B cell (primary cell): ENCODE measurements at regions not wholly inside any gene's neighbourhood (a gene's known extent, or its start where the extent isn't known, plus 50 kb on each side); places are given as distances from the start of the nearest gene placed in this dataset.

Experiments used
- ATAC-seq: fragments of 200-7000 bp; cut with Tn5 transposase; one replicate; pipeline ENCODE4 v1.10.0; 2021; ENCODE audit warnings: low read depth, mild to moderate bottlenecking, moderate number of reproducible peaks, moderate library complexity
- CTCF ChIA-PET: fragments of 350-600 bp; sonication (Branson Sonifier 250); formaldehyde crosslinking; loops from one replicate; lab custom pipeline; 2021; ENCODE audit warnings: antibody characterized with exemption, inconsistent platforms; lab: Charles Lee
- POLR2A ChIA-PET: fragments of 350-600 bp; sonication (Branson Sonifier 250); formaldehyde crosslinking; loops from one replicate; lab custom pipeline; 2021; ENCODE audit warnings: antibody characterized with exemption; lab: Charles Lee
- DNase-seq: peaks from one replicate; pipeline ENCODE4 v3.0.0; 2013
- H2AFZ ChIP-seq: 2 replicates; pipeline ENCODE4 v1.6.1; 2012; ENCODE audit warnings: mild to moderate bottlenecking, low read depth, low read length; ENCODE audit not compliant: insufficient read depth, poor library complexity, severe bottlenecking
- H3K27ac ChIP-seq, 2 donors: 1 replicate in 1 of 2; 2 replicates in 1 of 2; pipeline ENCODE4 v1.5.1; 2012 to 2013; ENCODE audit warnings: low read length in 2 of 2, mild to moderate bottlenecking in 2 of 2, moderate library complexity in 1 of 2
- H3K27me3 ChIP-seq, 4 experiments: fragments of 200-600 bp in 1 of 4; sonication (generic) in 1 of 4; replicated peaks in 1 of 4; 1 replicate in 2 of 4; 2 replicates in 2 of 4; pipeline versions ENCODE4 v1.6.1 to v1.7.0; 2013 to 2016; ENCODE audit warnings: low read length in 3 of 4, mild to moderate bottlenecking in 2 of 4, mixed read lengths in 1 of 4, moderate library complexity in 1 of 4; ENCODE audit not compliant: insufficient read depth in 4 of 4, control insufficient read depth in 3 of 4; ENCODE audit errors: control extremely low read depth in 1 of 4
- H3K36me3 ChIP-seq, 2 experiments: replicated peaks in 1 of 2; 1 replicate in 1 of 2; 2 replicates in 1 of 2; pipeline versions ENCODE4 v1.6.1 to v1.7.1; 2013; ENCODE audit warnings: low read length in 1 of 2; ENCODE audit not compliant: insufficient read depth in 2 of 2, control insufficient read depth in 1 of 2; ENCODE audit errors: control extremely low read depth in 1 of 2, extremely low read depth in 1 of 2
- H3K4me1 ChIP-seq, 2 donors: fragments of 200-600 bp in 1 of 2; sonication (generic) in 1 of 2; 1 replicate in 1 of 2; 2 replicates in 1 of 2; pipeline versions ENCODE4 v1.5.1 to v1.6.1; 2013 to 2017; ENCODE audit warnings: low read length in 2 of 2; ENCODE audit not compliant: control insufficient read depth in 2 of 2, insufficient read depth in 2 of 2
- H3K4me2 ChIP-seq: replicated peaks from 2 replicates; pipeline ENCODE3; 2012; ENCODE audit warnings: mild to moderate bottlenecking, low read depth, low read length; ENCODE audit not compliant: poor library complexity, severe bottlenecking
- H3K4me3 ChIP-seq, 5 experiments: fragments of 200-600 bp in 1 of 5; sonication (generic) in 1 of 5; 1 replicate in 3 of 5; 2 replicates in 2 of 5; pipeline versions ENCODE4 v1.5.1 to v1.7.0; 2011 to 2016; ENCODE audit warnings: low read length in 4 of 5, mild to moderate bottlenecking in 4 of 5, low read depth in 2 of 5, control low read depth in 1 of 5, moderate library complexity in 1 of 5; ENCODE audit not compliant: insufficient read depth in 1 of 5; ENCODE audit errors: control extremely low read depth in 1 of 5, extremely low read depth in 1 of 5
- H3K79me2 ChIP-seq: fragments of 200-600 bp; sonication (generic); one replicate; pipeline ENCODE4 v1.6.0; 2016; ENCODE audit warnings: low read length; ENCODE audit not compliant: control insufficient read depth, insufficient read depth
- H3K9ac ChIP-seq: fragments of 200-600 bp; sonication (generic); 2 replicates; pipeline ENCODE4 v1.6.1; 2017; ENCODE audit warnings: mild to moderate bottlenecking, low read length, moderate library complexity
- H3K9me3 ChIP-seq, 3 donors: one replicate each; pipeline versions ENCODE4 v1.6.1 to v1.7.1; 2013; ENCODE audit warnings: low read length in 2 of 3; ENCODE audit not compliant: control insufficient read depth in 2 of 3, insufficient read depth in 1 of 3; ENCODE audit errors: control extremely low read depth in 1 of 3
- H4K20me1 ChIP-seq: 2 replicates; pipeline ENCODE4 v1.6.0; 2012; ENCODE audit warnings: mild to moderate bottlenecking, low read length; ENCODE audit not compliant: insufficient read depth, control insufficient read depth, poor library complexity, severe bottlenecking
- H3K27ac Mint-ChIP-seq: one replicate; pipeline ENCODE4 v1.8.0; 2021; ENCODE audit warnings: mixed read lengths
- H3K27me3 Mint-ChIP-seq: one replicate; pipeline ENCODE4 v1.8.0; 2021; ENCODE audit warnings: mixed read lengths
- H3K4me1 Mint-ChIP-seq: one replicate; pipeline ENCODE4 v1.8.0; 2021; ENCODE audit warnings: mixed read lengths
- H3K4me3 Mint-ChIP-seq: one replicate; pipeline ENCODE4 v1.8.0; 2021; ENCODE audit warnings: mixed read lengths
- H3K9me3 Mint-ChIP-seq: one replicate; pipeline ENCODE4 v1.8.0; 2022; ENCODE audit warnings: mixed read lengths; ENCODE audit not compliant: insufficient read depth
- CTCF ChIP-seq: fragments of 200-600 bp; IDR thresholded peaks from one replicate; pipeline ENCODE4 v1.8.0; 2022; ENCODE audit warnings: antibody characterized with exemption, mild to moderate bottlenecking
- EZH2 ChIP-seq: IDR thresholded peaks from 2 replicates; pipeline ENCODE4 v1.6.1; 2012; ENCODE audit warnings: borderline replicate concordance, low read depth, mild to moderate bottlenecking, moderate library complexity, low read length; ENCODE audit not compliant: insufficient read depth, poor library complexity, severe bottlenecking
- WGBS: methylation state at CpG from one replicate; pipeline ENCODE4 v1.1.5; 2013; ENCODE audit warnings: missing lambda C conversion rate; ENCODE audit not compliant: insufficient coverage; 5-methylcytosine and 5-hydroxymethylcytosine counted together
- intact Hi-C: fragments of 100-400 bp; cut with micrococcal nuclease; formaldehyde crosslinking; loops from one replicate; pipeline ENCODE4 v1.10.0; 2022

GRCh38 chr6:156279261-156279969 is 497.8 kb upstream of the ARID1B start:
- intact Hi-C loops, result loop anchor here (5.0 to 10.0 kb wide), 2 partner anchors 105 to 118 kb away; no protein-coding TSS in a partner anchor
- Mint-ChIP-seq H3K4me3 (peak overlapping the region; percentile 83), H3K27me3 (no peaks in the 10 kb centered on the region), H3K4me1 (peaks cover 59% of the 10 kb centered on the region), H3K27ac (peak overlapping the region; percentile 95), H3K9me3 (peaks cover 5% of the 10 kb centered on the region)
- TF ChIP-seq EZH2, result no peak
- TF ChIP-seq CTCF, result no peak
- Histone ChIP-seq H3K79me2 (no peaks in the 10 kb centered on the region), H3K27ac (peak overlapping the region; percentile 70 to 79), H3K4me1 (peaks cover 35 to 39% of the 10 kb centered on the region in 2 donors), H3K4me2 (peak overlapping the region; percentile 60), H4K20me1 (no peaks in the 10 kb centered on the region), H3K9me3 (peaks cover 4 to 12% (median 6%) of the 10 kb centered on the region in 3 donors), H3K36me3 (no peaks in the 10 kb centered on the region), H2AFZ (peak overlapping the region; percentile 58), H3K9ac (peak overlapping the region; percentile 28), H3K27me3 (no peaks in the 10 kb centered on the region), H3K4me3 (peak overlapping the region in 3 of 5 experiments; percentile 6 to 29 (median 23))
- 0% methylated on average over 2 of the region's 3 CpGs for WGBS
- ATAC-seq, result peak; percentile 76
- CTCF ChIA-PET, result interaction anchor here (1.0 kb wide), 1 partner anchor 11 kb away, joined by 3 read pairs; no protein-coding TSS in a partner anchor
- DNase-seq, result peak; percentile 43
- POLR2A ChIA-PET, result interaction anchor here (0.6 to 2.6 kb wide), 4 partner anchors 112 to 548 kb away, joined by 3 to 22 read pairs (median 4); no protein-coding TSS in a partner anchor
